ENCODE measurements at regions not wholly inside any gene's neighbourhood (a gene's known extent, or its start where the extent isn't known, plus 50 kb on each side); places are given as distances from the start of the nearest gene placed in this dataset.
"Not testable (repeated sequence)": the region's sequence is repeated elsewhere in the genome, so short reads cannot be mapped to it uniquely, and the experiment has no call there.

DNA sequence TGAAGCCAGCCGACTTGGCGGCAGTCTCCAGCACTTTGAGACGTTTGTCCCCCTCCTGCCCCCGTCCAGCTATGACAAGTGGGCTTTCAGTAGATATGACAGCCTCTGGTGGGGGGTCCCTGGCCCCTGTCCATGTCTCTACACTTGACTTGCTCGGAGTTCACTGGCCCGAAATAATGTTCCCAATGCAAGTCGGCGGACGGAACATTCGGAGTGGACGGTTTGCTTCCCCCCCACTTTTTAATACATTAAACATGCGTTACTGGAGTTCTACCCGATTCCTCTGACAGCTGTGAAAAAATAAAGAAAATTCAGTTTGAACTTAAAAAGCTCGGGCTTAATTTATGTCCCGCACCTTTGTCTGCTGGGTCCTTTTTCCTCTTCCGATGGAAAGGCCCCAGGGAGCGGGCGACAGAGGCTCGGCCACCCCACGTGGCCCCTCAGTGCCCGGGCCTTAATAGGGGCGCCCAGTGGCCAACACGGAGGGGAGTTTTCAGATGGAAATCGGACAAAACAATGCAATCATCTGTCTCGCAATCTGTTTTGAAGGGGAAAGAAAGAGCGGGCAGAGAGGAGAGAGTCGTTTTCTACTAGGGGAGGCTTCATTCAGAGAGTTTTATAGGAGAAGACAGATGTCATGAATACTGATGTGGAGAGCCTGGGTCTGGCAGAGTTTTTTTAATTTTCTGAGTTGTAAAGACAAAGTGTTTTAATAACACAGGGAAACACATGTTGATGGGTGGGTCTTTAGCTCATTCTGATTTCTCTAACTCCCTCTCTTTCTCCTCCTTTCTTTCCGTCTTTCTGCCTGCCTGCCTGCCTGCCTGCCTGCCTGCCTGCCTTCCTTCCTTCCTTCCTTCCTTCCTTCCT lies 50.2 kb downstream of the SMIM38 start:
- no peak for DNase-seq

DNA sequence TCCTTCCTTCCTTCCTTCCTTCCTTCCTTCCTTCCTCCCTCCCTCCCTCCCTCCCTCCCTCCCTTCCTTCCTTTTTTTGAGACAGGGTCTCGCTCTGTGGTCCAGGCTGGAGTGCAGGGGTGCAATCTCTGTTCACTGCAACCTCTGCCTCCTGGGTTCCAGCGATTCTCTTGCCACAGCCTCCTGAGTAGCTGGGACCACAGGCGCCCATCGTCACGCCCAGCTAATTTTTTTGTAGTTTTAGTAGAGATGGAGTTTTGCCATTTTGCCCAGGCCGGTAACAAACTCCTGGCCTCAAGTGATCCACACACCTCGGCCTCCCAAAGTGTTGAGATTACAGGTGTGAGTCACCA lies 50.9 kb downstream of the SMIM38 start:
- DNase-seq: not testable (repeated sequence)

DNA sequence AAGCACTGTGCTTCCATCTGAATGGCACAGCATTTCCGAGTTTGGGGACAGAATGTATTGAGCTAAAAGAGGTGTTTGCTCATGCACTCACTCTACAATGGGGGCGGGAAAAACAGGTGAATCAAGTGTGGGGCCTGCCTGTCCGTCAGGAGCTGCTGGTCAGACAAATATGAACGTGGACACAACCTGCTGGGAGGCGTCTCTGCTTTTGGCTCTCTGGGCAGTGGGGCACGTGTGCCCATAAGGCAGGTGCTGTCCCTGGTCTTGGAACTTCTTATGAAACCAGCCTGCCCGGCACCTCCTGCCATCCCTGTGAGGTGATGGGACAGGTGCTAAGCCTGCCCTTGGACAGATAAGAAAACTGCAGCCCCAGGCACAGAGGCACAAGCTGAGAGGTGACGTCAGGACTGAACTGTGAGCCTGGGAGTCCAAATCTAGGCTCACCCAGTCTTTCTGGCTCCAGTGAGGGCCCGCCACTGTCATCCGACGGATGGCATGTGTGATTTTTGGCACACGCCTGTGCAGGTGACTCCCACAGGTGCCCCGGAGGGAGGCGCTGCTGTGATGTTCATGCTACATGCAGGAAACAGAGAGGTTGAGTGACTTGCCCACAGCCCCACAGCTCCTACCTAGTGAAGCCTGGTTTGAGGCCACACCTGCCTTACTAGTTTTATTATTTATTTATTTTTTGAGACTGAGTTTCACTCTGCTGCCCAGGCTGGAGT lies 51.6 kb downstream of the SMIM38 start:
- DNase-seq: no peak

DNA sequence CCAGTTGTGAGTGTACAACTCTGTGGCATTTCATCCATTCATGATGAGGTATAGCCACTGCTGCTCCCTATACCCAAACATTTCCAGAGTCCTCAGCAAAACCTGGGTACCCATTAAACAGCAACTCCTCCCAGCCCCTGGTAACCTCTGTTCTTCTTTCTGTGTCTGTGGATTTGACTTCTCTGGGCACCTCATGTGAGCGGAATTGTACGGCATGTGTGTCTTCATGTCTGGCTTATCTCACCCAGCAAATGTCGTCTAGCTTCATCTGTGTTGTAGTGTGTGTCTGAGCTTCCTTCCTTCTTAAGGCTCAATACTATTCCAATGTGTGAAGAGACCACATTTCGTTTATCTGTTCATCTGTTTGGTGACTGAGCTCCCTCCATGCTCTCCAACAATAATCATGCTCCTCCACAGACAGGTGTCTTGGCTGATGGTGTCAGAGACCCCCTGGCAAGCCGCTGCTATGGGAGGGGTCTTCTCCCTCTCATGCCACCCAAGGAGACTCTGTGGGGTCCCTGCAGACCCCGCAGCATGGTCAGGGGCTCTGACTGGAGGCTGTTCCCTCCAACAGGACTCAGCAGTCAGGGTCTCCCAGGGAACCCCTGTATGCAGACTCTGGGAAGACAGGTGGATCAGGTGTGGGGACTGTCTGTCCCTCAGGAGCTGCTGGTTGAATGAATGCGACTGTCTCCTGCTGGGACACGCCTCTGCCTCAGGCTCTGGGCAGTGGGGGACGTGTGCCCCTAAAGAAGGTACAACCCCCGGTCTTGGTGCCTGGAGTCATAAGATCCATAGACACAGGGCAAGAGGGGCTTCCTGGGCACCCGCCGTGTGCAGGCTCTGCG lies 52.7 kb downstream of the SMIM38 start:
- DNase-seq: no peak

DNA sequence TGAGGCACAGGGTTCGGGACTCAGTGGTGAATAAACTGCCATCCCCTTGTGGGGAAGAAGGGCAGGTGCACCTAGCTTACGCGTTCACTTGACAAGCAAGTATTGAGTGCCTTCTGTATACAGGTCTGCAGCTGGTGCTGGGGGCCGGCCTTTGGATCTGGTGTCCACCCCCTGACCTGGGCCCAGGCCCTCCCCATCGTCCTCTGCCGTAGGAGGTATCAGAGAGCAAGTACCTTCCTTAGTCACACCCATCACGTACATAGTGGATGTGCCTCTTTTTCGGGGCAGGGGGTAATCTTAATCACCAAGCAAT lies 53.3 kb downstream of the SMIM38 start:
- no peak for DNase-seq

DNA sequence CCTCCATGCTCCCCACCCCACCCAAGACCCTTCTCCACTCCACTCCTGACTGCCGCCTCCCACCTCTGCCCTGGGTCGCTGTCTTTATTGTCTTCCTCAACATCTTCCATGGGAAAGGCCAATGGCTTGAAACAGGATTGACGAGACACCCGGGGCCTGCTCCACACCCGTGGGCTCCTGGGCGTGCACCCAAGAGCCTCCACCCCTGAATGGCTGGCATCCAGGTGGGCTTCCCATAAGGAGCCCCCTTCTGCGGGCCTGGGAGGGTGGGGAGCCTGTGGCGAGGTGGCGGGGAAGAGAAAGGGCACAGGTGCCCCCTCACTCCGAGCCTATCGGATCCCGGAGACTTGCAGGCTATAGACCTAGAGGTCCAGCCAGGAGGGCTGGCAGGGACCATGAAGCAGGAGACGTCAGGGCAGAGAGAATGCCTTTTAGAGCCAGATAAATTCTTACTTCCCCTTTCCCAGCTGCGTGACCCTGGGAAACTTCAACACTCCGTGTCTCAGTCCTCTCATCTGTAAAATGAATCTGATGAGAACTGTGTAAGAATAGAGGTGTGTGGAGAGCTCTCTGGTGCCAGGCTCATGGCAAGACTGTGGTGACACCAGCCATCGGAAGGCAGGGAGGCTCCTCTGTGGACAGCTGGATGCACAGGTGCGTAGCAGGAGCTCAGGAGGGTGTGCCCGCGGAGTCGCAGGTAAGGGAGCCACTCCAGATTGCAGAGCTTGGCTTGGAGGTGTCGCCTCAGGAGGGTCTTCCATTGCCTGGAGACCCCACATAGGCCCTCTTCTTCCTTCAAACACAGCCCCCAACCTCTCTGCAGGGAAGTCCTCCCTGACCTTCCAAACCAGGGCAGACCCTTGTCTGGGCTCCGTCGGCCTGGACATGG lies 53.9 kb downstream of the SMIM38 start:
- DNase-seq: no peak

DNA sequence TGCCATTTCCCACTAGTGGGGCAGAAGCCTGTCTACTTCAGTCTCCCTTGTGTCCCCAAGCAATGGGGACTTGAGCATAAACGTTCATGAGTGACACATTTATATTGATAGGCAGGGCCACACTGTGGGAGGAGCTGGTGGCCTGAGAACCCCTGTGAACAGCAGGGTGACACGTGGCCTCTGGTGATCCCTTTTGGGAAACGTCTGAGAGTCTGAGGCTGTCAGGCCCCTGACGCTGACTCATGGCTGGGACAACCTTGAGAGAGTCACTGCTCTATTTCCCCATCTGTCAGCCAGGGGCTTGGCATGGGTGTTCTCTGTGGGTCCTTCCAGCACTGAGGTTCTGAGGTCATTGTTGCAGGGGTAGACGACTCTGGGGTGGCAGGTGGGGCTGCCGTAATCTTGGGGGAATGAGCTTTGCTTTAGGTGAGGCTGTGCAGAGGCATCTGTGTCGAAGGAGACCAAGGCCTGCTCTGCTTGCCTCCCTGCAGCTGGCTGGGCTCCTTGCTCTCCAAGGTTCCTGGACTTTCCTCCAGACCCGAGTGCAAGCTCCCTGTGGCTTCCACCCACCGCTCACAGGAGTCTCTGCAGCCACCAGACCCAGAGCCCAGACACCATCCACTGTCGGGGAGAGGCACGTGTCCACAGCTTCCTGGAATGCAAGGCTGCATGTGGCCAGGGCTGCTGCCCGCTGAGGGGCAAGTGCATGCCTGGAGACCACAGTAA lies 54.7 kb downstream of the SMIM38 start:
- DNase-seq: no peak

DNA sequence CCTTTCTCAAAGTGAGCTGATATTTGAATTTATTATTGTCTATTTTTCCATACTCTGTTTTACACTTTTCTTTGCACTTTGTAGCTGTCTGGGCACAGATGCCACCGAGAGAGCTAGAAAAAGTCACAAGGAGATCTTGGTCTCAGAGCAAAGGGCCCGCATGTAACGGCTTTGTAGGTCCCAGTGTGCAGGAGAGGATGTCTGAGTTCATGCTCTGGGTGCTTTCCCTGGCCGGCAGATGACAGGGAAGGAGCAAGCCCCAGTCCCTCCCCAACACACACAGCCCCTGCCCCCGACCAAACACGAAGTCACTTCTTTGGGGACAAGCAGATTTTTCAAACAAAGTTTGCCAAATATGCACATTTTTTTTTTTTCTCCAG lies 55.8 kb downstream of the SMIM38 start:
- DNase-seq: no peak

DNA sequence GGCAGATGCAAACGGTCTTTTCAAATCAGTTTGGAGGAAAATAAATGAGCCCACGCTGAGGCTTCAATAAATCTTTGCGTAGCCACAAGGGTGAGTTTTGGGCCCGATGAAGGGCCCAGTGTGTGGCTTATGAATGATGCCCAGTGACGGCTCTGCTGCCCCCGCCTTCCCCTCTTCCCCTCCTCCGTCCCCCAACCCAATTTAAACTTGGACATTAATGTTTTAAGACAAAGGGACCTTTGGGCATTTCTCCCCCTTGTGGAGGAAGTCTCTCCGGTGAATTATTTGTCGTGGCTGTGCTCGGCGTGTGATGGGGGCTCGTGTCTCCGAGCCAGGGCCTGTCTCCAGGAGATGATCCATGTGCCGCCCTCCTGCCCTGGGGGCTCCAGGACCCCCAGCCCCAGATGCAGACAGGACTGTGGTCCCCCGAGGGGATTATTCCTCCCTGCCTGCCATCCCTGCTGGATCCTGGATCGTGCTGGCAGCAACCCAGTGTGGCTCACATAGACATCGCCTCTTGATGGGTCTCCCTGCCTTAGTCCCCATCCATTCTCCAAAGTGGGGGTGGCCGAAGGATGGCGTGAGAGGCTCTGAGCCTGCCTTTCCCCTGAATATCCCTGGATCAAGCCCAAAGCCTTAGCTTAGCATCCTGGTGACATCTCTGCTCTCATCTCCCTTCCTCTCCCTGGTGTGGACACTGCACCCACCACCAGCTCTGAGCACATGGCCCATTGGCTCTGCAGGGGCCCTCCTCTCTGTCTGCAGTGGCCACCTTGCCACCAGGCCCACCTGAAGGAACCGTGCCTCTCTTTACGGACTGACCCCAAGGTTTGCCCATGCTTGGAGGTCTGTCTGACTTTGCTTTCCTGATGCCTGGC lies 56.4 kb downstream of the SMIM38 start:
- DNase-seq: no peak

DNA sequence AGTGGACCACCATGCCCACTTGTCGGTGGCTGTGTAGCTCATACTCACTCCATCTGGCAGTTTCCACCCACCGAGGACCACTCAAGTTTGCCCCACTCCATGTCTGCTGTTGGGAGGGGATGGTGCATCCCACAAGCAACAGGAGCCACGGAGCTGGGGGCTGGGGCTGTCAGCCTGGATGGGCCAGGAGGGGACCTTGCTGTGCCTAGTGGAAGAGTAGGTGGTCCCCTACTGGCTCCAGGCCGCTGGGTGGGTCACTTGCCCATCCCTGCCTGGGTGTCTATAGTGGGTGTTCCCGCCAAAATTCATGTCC lies 57.0 kb downstream of the SMIM38 start:
- DNase-seq: no peak

DNA sequence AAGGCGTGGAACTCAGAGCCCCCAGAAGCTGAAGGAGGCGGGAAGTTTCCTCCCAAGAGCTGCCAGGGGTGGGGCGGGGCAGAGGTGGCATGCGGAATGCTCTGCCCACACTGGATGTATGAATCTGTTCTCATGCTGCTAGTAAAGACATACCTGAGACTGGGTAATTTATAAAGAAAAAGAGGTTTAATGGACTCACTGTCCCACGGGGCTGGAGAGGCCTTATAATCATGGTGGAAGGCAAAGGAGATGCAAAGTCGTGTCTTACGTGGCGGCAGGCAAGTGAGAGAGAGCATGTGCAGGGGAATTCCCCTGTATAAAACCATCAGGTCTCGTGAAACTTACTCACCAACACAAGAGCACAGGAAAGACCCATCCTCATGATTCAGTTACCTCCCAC lies 57.6 kb downstream of the SMIM38 start:
- DNase-seq: no peak

DNA sequence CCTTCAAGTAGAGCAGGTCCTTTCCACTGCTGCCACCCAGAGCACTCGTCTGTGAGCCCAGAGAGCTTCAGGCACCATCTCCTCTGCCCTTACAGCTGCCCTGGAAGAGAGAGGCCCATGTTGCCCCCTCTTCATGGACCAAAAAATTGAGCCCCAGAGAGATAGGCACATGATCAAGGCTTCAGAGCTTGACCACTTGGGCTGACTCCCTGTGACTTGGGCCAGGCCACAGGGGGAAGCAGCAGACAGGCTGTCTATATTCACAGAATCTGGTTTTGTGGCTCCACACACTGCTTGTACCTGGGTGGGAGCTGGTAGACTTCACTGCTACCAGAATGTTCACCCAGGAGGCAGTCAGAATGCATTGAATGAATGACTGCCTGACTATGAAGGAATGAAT lies 58.2 kb downstream of the SMIM38 start:
- no peak for DNase-seq

DNA sequence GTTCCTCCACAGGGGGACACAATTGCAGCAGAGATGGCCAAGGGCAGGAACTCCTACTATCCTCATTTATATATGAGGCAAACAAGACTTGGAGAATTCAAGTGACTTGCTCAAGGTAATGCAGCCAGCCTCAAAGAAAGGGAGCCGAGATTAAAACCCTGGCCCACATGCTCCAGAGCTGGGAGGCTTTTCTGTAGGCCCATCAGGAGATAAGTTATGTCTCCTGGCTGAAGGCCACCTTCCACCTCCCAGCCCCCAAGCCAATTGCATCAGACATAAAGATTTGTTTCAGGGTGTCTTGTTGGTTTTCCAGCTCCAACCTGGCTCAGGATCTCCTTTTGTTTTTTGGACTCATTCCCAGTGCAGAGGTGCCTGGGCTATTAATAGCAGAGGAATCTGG lies 59.5 kb downstream of the SMIM38 start:
- DNase-seq: no peak

DNA sequence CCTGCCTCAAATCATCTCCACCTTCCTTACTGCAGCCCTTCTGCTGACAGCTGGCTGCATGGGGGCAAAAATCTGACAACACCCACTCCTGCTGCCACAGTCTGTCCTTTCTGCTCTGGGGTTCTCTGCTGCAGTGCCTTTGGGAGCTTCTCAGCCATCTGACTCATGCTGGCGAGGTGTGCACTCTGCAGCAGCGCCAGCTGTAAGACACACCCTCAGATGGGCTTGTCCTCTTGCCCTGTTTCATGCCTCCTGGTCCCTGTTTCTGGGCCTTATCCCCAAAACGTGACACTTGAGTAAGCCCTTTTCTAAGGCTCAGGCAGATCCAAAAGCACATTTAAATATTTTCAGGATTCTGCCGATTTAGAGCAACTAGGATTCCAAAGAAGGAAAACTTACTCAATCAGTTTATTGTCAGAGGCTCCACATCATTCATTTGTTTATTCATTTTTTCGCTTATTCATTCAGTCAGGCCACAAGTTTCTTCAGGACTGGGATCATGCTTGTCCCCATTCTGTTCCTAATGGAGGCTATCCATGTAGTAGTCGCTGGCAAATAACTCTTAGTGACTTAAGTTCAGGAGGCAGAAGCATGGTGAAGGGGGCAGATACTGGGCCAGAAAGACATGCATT lies 60.2 kb downstream of the SMIM38 start:
- DNase-seq: no peak

DNA sequence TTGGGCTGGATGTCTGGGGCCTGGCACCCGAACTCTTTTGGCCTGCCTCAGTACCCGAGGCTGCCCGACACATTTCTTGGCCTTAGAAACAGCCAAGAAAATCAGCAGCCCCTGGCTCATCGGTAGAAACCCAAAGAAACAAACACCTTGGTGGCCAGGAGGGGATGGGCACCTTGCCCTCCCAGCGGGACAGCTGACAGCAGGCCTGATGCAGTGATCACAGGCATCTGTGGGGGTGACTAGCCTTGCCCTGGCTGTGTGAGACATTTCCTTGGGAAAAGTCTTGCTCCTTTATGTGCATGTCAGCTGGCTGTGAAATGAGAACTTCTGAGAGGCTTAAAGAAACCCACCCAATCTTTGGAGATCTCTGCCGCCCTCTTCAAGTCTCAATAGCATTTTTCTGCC lies 60.9 kb downstream of the SMIM38 start:
- DNase-seq: no peak

DNA sequence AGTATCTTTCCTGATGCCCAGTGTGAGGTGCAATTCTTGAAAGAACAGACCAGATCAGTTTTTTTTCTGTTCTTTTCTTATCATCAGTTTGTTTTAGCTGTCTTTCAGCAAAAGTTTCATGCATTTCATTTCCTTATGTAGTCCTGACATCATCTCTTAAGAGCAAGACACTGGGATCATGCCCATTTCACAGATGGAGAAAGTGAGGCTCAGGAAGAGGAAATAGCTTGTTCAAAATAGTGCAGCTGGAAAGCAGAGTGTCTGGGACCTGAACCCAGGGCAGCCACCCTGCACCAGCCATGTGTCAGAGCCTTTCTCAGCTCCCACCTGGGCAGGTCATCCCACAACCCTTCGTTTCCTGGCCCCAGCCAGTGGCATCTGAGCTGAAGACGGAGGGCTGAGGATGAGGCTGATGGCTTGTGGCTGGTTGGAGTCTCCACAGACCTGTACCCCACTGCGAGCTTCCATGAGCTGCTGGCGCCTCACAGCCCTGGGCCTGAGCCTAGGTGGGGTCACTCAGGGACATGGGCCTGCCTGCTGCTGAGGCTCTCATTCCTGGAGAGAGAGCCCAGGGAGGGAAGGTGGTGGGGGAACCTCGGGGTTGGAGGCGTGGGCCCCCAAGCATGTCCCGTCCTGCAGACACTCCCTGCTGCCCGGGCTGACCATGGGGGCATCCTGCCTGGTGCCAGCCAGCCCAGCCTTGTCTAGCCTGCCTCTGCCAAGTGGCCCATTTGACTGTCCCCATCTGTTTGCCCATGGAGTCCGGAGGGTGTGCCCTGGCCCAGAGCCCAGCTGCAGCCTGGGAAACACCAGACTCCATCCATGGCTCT lies 61.8 kb downstream of the SMIM38 start:
- DNase-seq: no peak

DNA sequence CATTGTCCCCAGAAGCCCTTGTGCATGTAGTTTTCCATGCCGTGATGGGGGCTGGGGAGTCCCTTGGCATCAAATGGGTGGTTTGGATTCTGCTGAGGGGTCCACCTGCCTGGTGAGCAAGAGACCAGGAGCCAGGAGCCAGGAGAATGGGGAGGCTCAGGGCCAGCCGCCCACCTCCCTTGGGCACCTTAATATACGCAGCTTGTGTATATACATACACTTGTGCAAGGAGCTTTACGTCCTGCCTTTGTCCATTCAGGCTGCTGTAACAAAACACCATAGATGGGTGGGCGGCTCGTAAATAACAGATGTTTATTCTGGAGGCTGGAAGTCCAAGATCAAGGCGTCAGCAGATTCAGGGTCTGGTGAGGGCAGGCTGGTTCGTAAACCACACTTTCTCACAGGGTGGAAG lies 62.5 kb downstream of the SMIM38 start:
- DNase-seq: no peak

DNA sequence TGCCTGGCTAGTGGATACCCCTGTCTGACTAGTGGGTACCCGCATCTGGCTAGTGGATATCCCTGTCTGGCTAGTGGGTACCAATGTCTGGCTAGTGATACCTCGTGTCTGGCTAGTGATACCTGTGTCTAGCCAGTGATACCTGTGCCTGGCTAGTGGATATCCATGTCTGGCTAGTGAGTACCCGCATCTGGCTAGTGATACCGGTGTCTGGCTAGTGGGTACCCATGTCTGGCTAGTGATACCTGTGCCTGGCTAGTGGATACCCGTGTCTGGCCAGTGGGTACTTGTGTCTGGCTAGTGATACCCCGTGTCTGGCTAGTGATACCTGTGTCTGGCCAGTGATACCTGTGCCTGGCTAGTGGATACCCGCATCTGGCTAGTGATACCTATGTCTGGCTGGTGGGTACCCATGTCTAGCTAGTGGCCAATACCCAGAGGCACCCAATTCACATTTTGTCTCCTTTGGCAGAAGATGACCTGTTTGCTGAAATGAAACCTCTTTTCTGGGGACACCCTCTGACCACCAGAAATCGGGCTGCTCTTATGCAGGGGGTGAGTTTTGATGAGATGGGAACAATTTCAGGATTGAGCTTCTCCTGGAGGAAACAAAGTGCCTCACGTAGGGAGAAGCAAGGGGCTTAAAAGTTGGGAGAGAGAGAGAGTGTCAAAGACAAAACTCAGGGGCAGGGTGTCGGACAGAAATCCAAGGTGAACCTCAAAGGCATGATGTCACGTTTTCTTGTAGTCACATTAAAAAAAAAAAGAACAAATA lies 63.4 kb downstream of the SMIM38 start:
- DNase-seq: no peak

DNA sequence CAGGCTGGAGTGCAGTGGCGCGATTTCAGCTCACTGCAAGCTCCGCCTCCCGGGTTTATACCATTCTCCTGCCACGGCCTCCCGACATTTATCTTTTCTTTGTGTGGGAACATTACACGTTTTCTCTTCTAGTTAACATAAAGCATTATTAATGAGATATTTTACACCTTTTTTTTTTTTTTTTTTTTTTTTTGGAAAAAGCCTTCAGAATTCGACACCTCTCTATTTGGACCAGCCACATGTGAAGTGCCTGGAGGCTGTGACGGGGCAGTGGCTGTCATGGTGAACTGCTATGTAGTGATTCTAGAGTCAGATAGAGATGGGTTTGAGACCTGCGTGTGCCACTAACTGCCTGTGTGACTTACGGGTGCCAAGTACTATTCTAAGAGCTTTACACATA lies 64.3 kb downstream of the SMIM38 start:
- no peak for DNase-seq

Measured in CD4-positive, alpha-beta T cell treated with Interleukin-10 for 1 hour (primary cell).